NCI-H82 treated with DMSO at 0.1 percent for 48 hours (cell line): ENCODE measurements at regions not wholly inside any gene's neighbourhood (a gene's known extent, or its start where the extent isn't known, plus 50 kb on each side); places are given as distances from the start of the nearest gene placed in this dataset.
A peak's percentile ranks its signal among the peaks of the same experiment; 100 is the strongest.

Experiments used
- DNase-seq: peaks from one replicate; lab custom pipeline; 2025; ENCODE audit not compliant: unreplicated experiment; lab: John Stamatoyannopoulos, UW

- DNase-seq = no peak
Measured at GRCh38 chr17:14838567-14838966, 426.6 kb downstream of the PMP22 start.

- DNase-seq = no peak
Measured at GRCh38 chr17:14833201-14833785, 431.8 kb downstream of the PMP22 start.

- DNase-seq = no peak
Measured at GRCh38 chr17:14831491-14831890, 433.6 kb downstream of the PMP22 start.

- DNase-seq = no peak
Measured at GRCh38 chr17:14827396-14827919, 437.7 kb downstream of the PMP22 start.

- DNase-seq = no peak
Measured at GRCh38 chr17:14826358-14826757, 438.8 kb downstream of the PMP22 start.

GRCh38 chr17:14818469-14818868, 446.7 kb downstream of the PMP22 start:
- no peak for DNase-seq

GRCh38 chr17:14815079-14815478, 450.0 kb downstream of the PMP22 start:
- no peak for DNase-seq

GRCh38 chr17:14813649-14814370, 451.3 kb downstream of the PMP22 start:
- DNase-seq = peak; percentile 8

GRCh38 chr17:14808425-14808824, 456.7 kb downstream of the PMP22 start:
- no peak for DNase-seq

- no peak for DNase-seq
Measured at GRCh38 chr17:14805348-14805747, 459.8 kb downstream of the PMP22 start.

- no peak for DNase-seq
Measured at GRCh38 chr17:14803826-14804225, 461.3 kb downstream of the PMP22 start.

GRCh38 chr17:14797801-14798200, 467.3 kb downstream of the PMP22 start:
- DNase-seq = no peak

- no peak for DNase-seq
Measured at GRCh38 chr17:14797021-14797420, 468.1 kb downstream of the PMP22 start.

GRCh38 chr17:14794961-14795360, 470.2 kb downstream of the PMP22 start:
- DNase-seq = no peak

GRCh38 chr17:14793237-14793636, 471.9 kb downstream of the PMP22 start:
- no peak for DNase-seq

GRCh38 chr17:14792746-14793145, 472.4 kb downstream of the PMP22 start:
- DNase-seq = no peak

GRCh38 chr17:14791221-14791620, 473.9 kb downstream of the PMP22 start:
- DNase-seq = no peak

- DNase-seq = no peak
Measured at GRCh38 chr17:14790521-14790920, 474.6 kb downstream of the PMP22 start.

GRCh38 chr17:14784997-14785696, 480.0 kb downstream of the PMP22 start:
- no peak for DNase-seq

GRCh38 chr17:14781123-14781522, 480.2 kb downstream of the HS3ST3B1 start:
- no peak for DNase-seq

- no peak for DNase-seq
Measured at GRCh38 chr17:14780097-14780651, 479.3 kb downstream of the HS3ST3B1 start.

- DNase-seq = no peak
Measured at GRCh38 chr17:14779241-14779640, 478.4 kb downstream of the HS3ST3B1 start.
